ENCODE measurements at regions not wholly inside any gene's neighbourhood (a gene's known extent, or its start where the extent isn't known, plus 50 kb on each side); places are given as distances from the start of the nearest gene placed in this dataset.

GRCh38 chr2:217074576-217075255 lies 214.9 kb upstream of the TNP1 start:
- no peak for TF ChIP-seq CTCF (IDR thresholded peaks at IDR 0.05)
- no peak for TF ChIP-seq POLR2AphosphoS5 (IDR thresholded peaks at IDR 0.05)
- no peak for TF ChIP-seq POLR2A (IDR thresholded peaks at IDR 0.05)
